GM12878 (cell line): ENCODE measurements at regions not wholly inside any gene's neighbourhood (a gene's known extent, or its start where the extent isn't known, plus 50 kb on each side); places are given as distances from the start of the nearest gene placed in this dataset.

Experiments used
- ATF3 ChIP-seq: IDR thresholded peaks from 2 replicates; pipeline ENCODE4 v1.6.1; 2011; ENCODE audit warnings: low read depth, mild to moderate bottlenecking, low read length, moderate library complexity, borderline replicate concordance; ENCODE audit errors: extremely low read depth
- CEBPB ChIP-seq, 2 experiments: fragments of 150-350 bp in 1 of 2; IDR thresholded peaks; 2 replicates each; pipeline ENCODE4 v1.6.1; 2012 to 2014; ENCODE audit warnings: low read depth in 2 of 2, low read length in 2 of 2, borderline replicate concordance in 1 of 2, inconsistent platforms in 1 of 2
- CHD4 ChIP-seq: fragments of 200-600 bp; sonication (generic); IDR thresholded peaks from 2 replicates; pipeline ENCODE4 v1.6.1; 2016; ENCODE audit warnings: mild to moderate bottlenecking
- CTCF ChIP-seq, 3 experiments: IDR thresholded peaks in 2 of 3; conservative IDR thresholded peaks in 1 of 3; 2 replicates each; pipeline ENCODE4 v1.5.1; 2011; ENCODE audit warnings: low read depth in 3 of 3, low read length in 3 of 3, mild to moderate bottlenecking in 3 of 3, control low read depth in 2 of 3, moderate library complexity in 2 of 3, inconsistent platforms in 1 of 3, mixed read lengths in 1 of 3; ENCODE audit not compliant: control insufficient read depth in 2 of 3, insufficient read depth in 1 of 3; ENCODE audit errors: extremely low read depth in 1 of 3
- EP300 ChIP-seq, 2 experiments: fragments of 150-350 bp in 1 of 2; IDR thresholded peaks; 2 replicates each; pipeline ENCODE4 v1.6.1; 2011 to 2012; ENCODE audit warnings: low read depth in 2 of 2, low read length in 2 of 2, borderline replicate concordance in 1 of 2, improper control_type of control experiment in 1 of 2, inconsistent platforms in 1 of 2; ENCODE audit not compliant: control insufficient read depth in 1 of 2
- ETV6 ChIP-seq, 2 experiments: fragments of 450-650 bp in 1 of 2; IDR thresholded peaks in 1 of 2; conservative IDR thresholded peaks in 1 of 2; 2 replicates each; pipeline ENCODE4 v1.6.1; 2014; ENCODE audit warnings: antibody characterized with exemption in 1 of 2, borderline replicate concordance in 1 of 2, low read depth in 1 of 2, mild to moderate bottlenecking in 1 of 2, moderate library complexity in 1 of 2
- EZH2 ChIP-seq: IDR thresholded peaks from 2 replicates; pipeline ENCODE4 v1.6.1; 2012; ENCODE audit warnings: low read depth, mild to moderate bottlenecking, control low read depth, inconsistent platforms, low read length, borderline replicate concordance; ENCODE audit not compliant: control insufficient read depth
- HDAC2 ChIP-seq: fragments of 200-600 bp; sonication (generic); IDR thresholded peaks from 2 replicates; pipeline ENCODE4 v1.6.1; 2017
- MYC ChIP-seq: IDR thresholded peaks from 2 replicates; pipeline ENCODE4 v1.6.1; 2011; ENCODE audit warnings: mild to moderate bottlenecking, low read length, moderate library complexity, inconsistent platforms; ENCODE audit not compliant: insufficient read depth, insufficient replicate concordance, insufficient read length, severe bottlenecking
- POLR2AphosphoS5 ChIP-seq: IDR thresholded peaks from 2 replicates; pipeline ENCODE4 v1.6.1; 2011; ENCODE audit warnings: mild to moderate bottlenecking, low read length, inconsistent platforms
- RAD21 ChIP-seq: IDR thresholded peaks from 2 replicates; pipeline ENCODE4 v1.6.1; 2011; ENCODE audit warnings: mild to moderate bottlenecking, low read depth, low read length, moderate library complexity; ENCODE audit not compliant: insufficient read depth
- TBL1XR1 ChIP-seq: IDR thresholded peaks from 2 replicates; pipeline ENCODE4 v1.6.1; 2012; ENCODE audit warnings: low read depth, low read length, improper control_type of control experiment
- ZBTB4 ChIP-seq: fragments of 450-650 bp; formaldehyde crosslinking; IDR thresholded peaks from 2 replicates; pipeline ENCODE4 v1.4.0; 2022; ENCODE audit warnings: mild to moderate bottlenecking, moderate library complexity
- TF ChIP-seq, protein P1 (sequence below): IDR thresholded peaks from 2 replicates; pipeline ENCODE4 v1.6.1; 2011; ENCODE audit warnings: low read depth, low read length, improper control_type of control experiment, borderline replicate concordance

DNA sequence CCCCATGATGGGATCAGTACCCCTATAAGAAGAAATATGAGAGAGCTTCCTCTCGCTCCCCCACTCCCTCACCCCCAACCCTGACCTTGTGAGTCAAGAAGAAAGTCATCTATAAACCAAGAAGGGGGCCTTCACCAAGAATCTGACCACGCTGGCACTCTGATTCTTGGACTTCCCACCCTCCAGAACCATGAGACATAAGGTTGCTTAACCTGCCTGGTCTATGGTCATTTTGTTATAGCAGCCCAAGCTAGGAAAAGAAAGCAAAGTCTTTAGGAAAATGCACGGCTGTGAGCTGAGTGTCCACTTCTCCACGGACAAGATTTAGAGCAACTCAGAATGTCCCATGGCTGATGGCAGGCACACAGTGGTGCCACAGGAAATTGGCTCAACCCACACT lies 333.5 kb downstream of the SOX9 start:
- TF ChIP-seq EZH2 (no peak), ETV6 (conservative IDR thresholded peaks at IDR 0.05 in 1 of 2, IDR thresholded peaks at IDR 0.05 in 1 of 2; ENCODE audit: borderline replicate concordance in 1 of 2, low read depth in 1 of 2) (no peak), EP300 (IDR thresholded peaks at IDR 0.05; ENCODE audit: borderline replicate concordance in 1 of 2, control insufficient read depth in 1 of 2, low read depth in 2 of 2, low read length in 2 of 2) (no peak), HDAC2 (no peak), POLR2AphosphoS5 (no peak), MYC (no peak), ZBTB4 (no peak), TBL1XR1 (no peak), CTCF (IDR thresholded peaks at IDR 0.05 in 2 of 3, conservative IDR thresholded peaks at IDR 0.05 in 1 of 3; ENCODE audit: control insufficient read depth in 2 of 3, extremely low read depth in 1 of 3, insufficient read depth in 1 of 3, low read depth in 3 of 3, low read length in 3 of 3) (no peak), RAD21 (no peak), ATF3 (no peak), CHD4 (no peak), CEBPB (IDR thresholded peaks at IDR 0.05; ENCODE audit: borderline replicate concordance in 1 of 2, low read depth in 2 of 2, low read length in 2 of 2) (no peak)
- TF ChIP-seq, protein P1, sequence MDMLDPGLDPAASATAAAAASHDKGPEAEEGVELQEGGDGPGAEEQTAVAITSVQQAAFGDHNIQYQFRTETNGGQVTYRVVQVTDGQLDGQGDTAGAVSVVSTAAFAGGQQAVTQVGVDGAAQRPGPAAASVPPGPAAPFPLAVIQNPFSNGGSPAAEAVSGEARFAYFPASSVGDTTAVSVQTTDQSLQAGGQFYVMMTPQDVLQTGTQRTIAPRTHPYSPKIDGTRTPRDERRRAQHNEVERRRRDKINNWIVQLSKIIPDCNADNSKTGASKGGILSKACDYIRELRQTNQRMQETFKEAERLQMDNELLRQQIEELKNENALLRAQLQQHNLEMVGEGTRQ: no peak
